ENCODE measurements at regions not wholly inside any gene's neighbourhood (a gene's known extent, or its start where the extent isn't known, plus 50 kb on each side); places are given as distances from the start of the nearest gene placed in this dataset.
A peak's percentile ranks its signal among the peaks of the same experiment; 100 is the strongest.

DNA sequence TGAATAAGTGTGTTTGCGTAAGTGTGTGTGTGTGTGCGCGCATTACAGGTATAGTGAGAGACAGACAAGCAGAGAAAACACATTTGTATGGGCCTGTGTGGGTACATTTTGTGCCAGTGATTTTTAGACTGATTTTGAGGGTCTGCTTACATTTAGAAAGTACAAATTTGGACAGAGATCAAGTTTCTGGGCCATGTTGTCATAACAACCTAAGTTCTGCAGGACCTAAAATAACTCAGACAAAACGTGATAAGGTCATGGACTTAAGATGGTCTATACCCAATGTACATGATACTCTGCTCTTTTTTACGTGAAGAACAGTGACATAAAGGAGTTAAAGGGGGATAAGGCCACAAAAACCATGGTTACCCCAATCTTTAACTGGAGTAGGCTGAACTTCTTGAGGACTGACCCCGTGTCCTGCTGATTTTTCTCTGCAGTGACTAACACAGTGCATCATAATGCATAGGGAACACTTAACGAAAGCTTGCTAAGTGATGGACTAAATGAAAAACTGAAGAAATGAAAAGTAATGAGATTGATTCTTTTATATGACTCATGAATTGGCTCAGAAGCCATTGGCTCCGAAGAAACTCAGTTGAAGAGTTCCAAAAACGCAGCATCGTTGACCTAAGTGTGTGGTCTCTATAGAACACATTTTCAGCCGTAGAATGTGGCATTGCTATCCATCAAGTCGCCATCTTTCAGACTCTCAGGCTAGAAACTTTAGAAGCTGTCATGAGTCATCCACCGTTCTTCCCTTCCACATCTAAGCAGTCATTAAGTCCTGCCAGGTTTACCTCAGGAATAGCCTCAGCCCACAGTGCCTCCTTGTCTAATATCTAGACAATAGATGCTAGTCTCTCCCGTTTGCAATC lies 61.6 kb upstream of the NCOA1 start:
- H3K27ac ChIP-seq (ENCODE audit: low read depth, low read length): no peak overlapping the region
- H3K9me3 ChIP-seq (ENCODE audit: low read length): no peaks in the 10 kb centered on the region
- no peaks in the 10 kb centered on the region for H3K27me3 ChIP-seq (ENCODE audit: insufficient read depth, low read length, poor library complexity, severe bottlenecking)
- no peak overlapping the region for H3K4me3 Mint-ChIP-seq
- no peak overlapping the region for H3K4me3 ChIP-seq (ENCODE audit: low read length)
- peaks cover 0 to 2% of the 10 kb centered on the region in 2 donors for H3K27me3 Mint-ChIP-seq
- no peak for DNase-seq
- no peaks in the 10 kb centered on the region for H3K9me3 Mint-ChIP-seq
- CTCF ChIA-PET: interaction anchor here (1.3 kb wide), 1 partner anchor 398 kb away, joined by 3 read pairs; no protein-coding TSS in a partner anchor
- H3K36me3 ChIP-seq (ENCODE audit: insufficient read depth, low read length): no peaks in the 10 kb centered on the region
- H3K4me1 Mint-ChIP-seq: no peaks in the 10 kb centered on the region
- POLR2A ChIA-PET: no interaction called here
- H3K27ac Mint-ChIP-seq: no peak overlapping the region
- H3K36me3 Mint-ChIP-seq: no peaks in the 10 kb centered on the region
- no peaks in the 10 kb centered on the region for H3K4me1 ChIP-seq (ENCODE audit: insufficient read depth, low read length)

DNA sequence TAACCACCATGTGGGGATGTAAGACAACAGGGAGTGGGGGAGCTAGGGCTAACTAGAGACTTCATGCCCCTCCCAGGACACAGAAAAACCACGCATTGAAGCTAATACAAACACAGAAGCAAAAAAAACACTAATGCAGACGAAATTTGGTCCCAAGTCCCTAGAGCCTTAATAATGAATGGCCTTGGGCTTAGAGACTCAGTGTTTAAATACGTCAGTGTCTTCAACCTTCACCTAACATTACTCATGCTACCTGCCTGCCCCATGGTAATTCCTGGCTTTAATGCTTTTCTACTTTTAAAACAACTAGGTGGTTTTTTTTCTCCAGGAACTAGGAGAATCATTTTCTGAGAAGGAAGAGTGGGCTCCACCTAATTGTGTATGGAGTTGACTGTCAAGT lies 64.1 kb upstream of the ITSN2 start:
- Histone ChIP-seq H3K27me3 (ENCODE audit: insufficient read depth, low read length, poor library complexity, severe bottlenecking) (no peaks in the 10 kb centered on the region), H3K4me3 (ENCODE audit: low read length) (no peak overlapping the region), H3K36me3 (ENCODE audit: insufficient read depth, low read length) (no peaks in the 10 kb centered on the region), H3K27ac (ENCODE audit: low read depth, low read length) (no peak overlapping the region), H3K9me3 (ENCODE audit: low read length) (no peaks in the 10 kb centered on the region), H3K4me1 (ENCODE audit: insufficient read depth, low read length) (no peaks in the 10 kb centered on the region)
- ChIA-PET POLR2A (no interaction called here), CTCF (interaction anchor here (0.6 kb wide), 1 partner anchor 100 kb away, joined by 3 read pairs; no protein-coding TSS in a partner anchor)
- Mint-ChIP-seq H3K36me3 (no peaks in the 10 kb centered on the region), H3K4me3 (no peak overlapping the region), H3K27me3 (peaks cover 0 to 2% of the 10 kb centered on the region in 2 donors), H3K27ac (no peak overlapping the region), H3K9me3 (peaks cover 0 to 6% (median 0%) of the 10 kb centered on the region in 5 donors), H3K4me1 (no peaks in the 10 kb centered on the region)
- DNase-seq: no peak

DNA sequence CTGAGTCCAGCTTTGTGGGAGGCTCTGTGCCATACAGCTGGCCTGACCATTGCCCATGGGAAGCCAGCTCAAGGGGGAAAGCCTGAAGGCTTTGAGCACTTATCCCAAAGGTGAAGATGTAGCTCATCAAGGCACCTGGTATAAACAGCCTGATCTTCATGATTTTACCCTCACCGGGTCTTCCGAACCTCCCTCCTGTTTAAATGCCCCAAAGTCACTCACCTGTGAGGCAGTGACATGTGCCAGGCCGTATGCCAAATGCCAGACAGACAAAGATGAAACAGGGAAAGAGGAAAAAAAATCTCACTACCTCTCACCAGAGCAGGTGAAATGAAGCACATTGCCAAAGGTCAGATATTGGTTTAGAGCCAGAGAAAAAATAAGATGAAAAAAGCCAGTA lies 62.8 kb upstream of the ITSN2 start:
- Mint-ChIP-seq H3K27ac (no peak overlapping the region), H3K27me3 (no peaks in the 10 kb centered on the region), H3K9me3 (peaks cover 0 to 6% (median 0%) of the 10 kb centered on the region in 5 donors), H3K4me1 (no peaks in the 10 kb centered on the region), H3K4me3 (no peak overlapping the region), H3K36me3 (no peaks in the 10 kb centered on the region)
- H3K4me3 ChIP-seq (ENCODE audit: low read length): no peak overlapping the region
- ChIA-PET POLR2A (no interaction called here), CTCF (interaction anchor here (0.6 to 2.3 kb wide), 4 partner anchors 12 to 405 kb away, joined by 3 to 18 read pairs (median 8); no protein-coding TSS in a partner anchor)
- DNase-seq: no peak
- H3K36me3 ChIP-seq (ENCODE audit: insufficient read depth, low read length): no peaks in the 10 kb centered on the region
- H3K27ac ChIP-seq (ENCODE audit: low read depth, low read length): no peak overlapping the region
- no peaks in the 10 kb centered on the region for H3K9me3 ChIP-seq (ENCODE audit: low read length)
- no peaks in the 10 kb centered on the region for H3K27me3 ChIP-seq (ENCODE audit: insufficient read depth, low read length, poor library complexity, severe bottlenecking)
- no peaks in the 10 kb centered on the region for H3K4me1 ChIP-seq (ENCODE audit: insufficient read depth, low read length)

DNA sequence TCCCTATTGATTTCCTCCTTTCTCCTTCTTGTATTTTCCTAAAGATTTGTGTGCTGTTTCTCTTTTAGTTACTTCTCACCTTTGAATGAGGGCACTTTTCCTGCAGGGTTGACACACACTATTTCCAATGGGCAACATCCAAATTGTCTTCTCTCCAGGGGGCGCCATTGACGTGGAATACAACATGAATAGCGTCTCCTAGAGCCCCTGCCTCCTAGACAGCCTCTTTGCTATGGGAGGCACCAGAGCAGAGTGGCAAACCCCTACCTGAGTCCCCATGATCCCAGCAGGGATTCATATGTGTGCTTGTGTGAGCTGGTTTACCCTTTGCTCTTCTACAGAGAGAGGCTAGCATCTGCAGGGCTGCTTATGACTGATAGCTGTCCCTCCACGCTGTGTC lies 61.3 kb upstream of the ITSN2 start:
- POLR2A ChIA-PET: no interaction called here
- H3K9me3 Mint-ChIP-seq: peaks cover 0 to 6% (median 0%) of the 10 kb centered on the region in 5 donors
- H3K36me3 ChIP-seq (ENCODE audit: insufficient read depth, low read length): no peaks in the 10 kb centered on the region
- no peaks in the 10 kb centered on the region for H3K4me1 ChIP-seq (ENCODE audit: insufficient read depth, low read length)
- DNase-seq: peak; percentile 22 to 66 (median 25)
- no peaks in the 10 kb centered on the region for H3K27me3 Mint-ChIP-seq
- H3K36me3 Mint-ChIP-seq: no peaks in the 10 kb centered on the region
- no peak overlapping the region for H3K4me3 ChIP-seq (ENCODE audit: low read length)
- H3K9me3 ChIP-seq (ENCODE audit: low read length): no peaks in the 10 kb centered on the region
- H3K27me3 ChIP-seq (ENCODE audit: insufficient read depth, low read length, poor library complexity, severe bottlenecking): no peaks in the 10 kb centered on the region
- H3K27ac Mint-ChIP-seq: no peak overlapping the region
- H3K27ac ChIP-seq (ENCODE audit: low read depth, low read length): no peak overlapping the region
- CTCF ChIA-PET: interaction anchor here (0.9 to 2.3 kb wide), 5 partner anchors 9 to 406 kb away, joined by 3 to 18 read pairs (median 8); no protein-coding TSS in a partner anchor
- no peaks in the 10 kb centered on the region for H3K4me1 Mint-ChIP-seq
- H3K4me3 Mint-ChIP-seq: no peak overlapping the region

DNA sequence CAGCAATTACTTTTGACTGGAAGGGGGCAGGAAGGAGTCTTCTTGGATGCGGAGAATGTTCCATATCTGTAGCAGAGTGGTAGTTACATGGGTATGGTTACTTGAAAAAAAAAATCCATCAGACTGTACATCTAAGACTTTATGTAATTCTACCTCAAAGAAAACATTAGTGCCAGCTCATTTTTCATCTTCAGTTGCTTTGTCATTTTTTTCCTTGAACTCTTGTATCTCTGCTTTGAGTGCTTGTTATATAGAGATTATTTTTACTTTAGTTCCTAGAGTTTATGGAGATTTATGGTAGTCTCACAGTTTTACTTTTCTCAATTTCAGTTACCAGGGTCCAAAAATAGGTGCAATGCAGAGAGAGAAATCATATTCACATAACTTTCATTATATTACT lies 60.0 kb upstream of the ITSN2 start:
- Histone ChIP-seq H3K27me3 (ENCODE audit: insufficient read depth, low read length, poor library complexity, severe bottlenecking) (no peaks in the 10 kb centered on the region), H3K36me3 (ENCODE audit: insufficient read depth, low read length) (no peaks in the 10 kb centered on the region), H3K27ac (ENCODE audit: low read depth, low read length) (no peak overlapping the region), H3K4me1 (ENCODE audit: insufficient read depth, low read length) (no peaks in the 10 kb centered on the region), H3K4me3 (ENCODE audit: low read length) (no peak overlapping the region), H3K9me3 (ENCODE audit: low read length) (no peaks in the 10 kb centered on the region)
- no peaks in the 10 kb centered on the region for H3K4me1 Mint-ChIP-seq
- H3K27ac Mint-ChIP-seq: no peak overlapping the region
- peaks cover 0 to 6% (median 0%) of the 10 kb centered on the region in 5 donors for H3K9me3 Mint-ChIP-seq
- no peak for DNase-seq
- H3K36me3 Mint-ChIP-seq: no peaks in the 10 kb centered on the region
- POLR2A ChIA-PET: no interaction called here
- CTCF ChIA-PET: interaction anchor here (1.7 kb wide), 1 partner anchor 406 kb away, joined by 5 read pairs; no protein-coding TSS in a partner anchor
- no peak overlapping the region for H3K4me3 Mint-ChIP-seq
- no peaks in the 10 kb centered on the region for H3K27me3 Mint-ChIP-seq

DNA sequence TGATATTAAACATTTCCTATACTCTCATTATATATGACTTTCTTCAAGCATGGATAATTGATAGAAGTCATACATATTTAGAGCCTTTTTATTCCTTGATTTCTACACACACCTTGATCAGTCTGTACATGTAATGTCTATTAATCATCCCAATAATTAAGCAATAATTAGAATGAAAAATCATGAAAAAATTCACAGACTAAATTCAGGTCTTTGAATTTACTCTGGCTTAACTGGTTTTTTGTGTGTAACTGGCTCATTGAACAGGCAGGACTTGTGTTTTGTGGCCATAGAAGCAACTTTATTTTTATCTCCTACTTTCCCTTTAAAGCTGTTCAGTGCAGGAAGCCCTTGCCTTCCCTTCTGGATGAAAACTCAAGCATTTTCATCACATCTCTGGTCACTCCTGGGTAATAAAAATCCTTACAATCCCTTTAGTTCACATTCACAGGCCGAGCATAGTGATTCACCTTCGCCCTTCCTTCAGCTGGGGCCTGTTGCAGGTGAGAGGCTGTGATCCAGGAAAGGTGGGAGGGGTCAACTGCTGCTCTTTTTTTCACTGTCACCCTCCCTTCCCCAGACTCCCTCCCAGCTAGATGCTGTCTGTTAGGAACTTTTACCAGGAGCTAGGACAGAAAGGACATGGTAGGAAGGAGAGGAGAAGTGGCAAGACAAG lies 58.0 kb upstream of the ITSN2 start:
- ChIA-PET POLR2A (no interaction called here), CTCF (interaction anchor here (0.6 to 1.5 kb wide), 2 partner anchors 410 to 428 kb away, joined by 3 to 4 read pairs; no protein-coding TSS in a partner anchor)
- Histone ChIP-seq H3K4me3 (ENCODE audit: low read length) (no peak overlapping the region), H3K36me3 (ENCODE audit: insufficient read depth, low read length) (no peaks in the 10 kb centered on the region), H3K27me3 (ENCODE audit: insufficient read depth, low read length, poor library complexity, severe bottlenecking) (no peaks in the 10 kb centered on the region), H3K9me3 (ENCODE audit: low read length) (no peaks in the 10 kb centered on the region), H3K27ac (ENCODE audit: low read depth, low read length) (no peak overlapping the region), H3K4me1 (ENCODE audit: insufficient read depth, low read length) (no peaks in the 10 kb centered on the region)
- DNase-seq: no peak
- H3K4me1 Mint-ChIP-seq: no peaks in the 10 kb centered on the region
- no peak overlapping the region for H3K27ac Mint-ChIP-seq
- H3K9me3 Mint-ChIP-seq: peaks cover 0 to 6% (median 0%) of the 10 kb centered on the region in 5 donors
- H3K4me3 Mint-ChIP-seq: no peak overlapping the region
- H3K36me3 Mint-ChIP-seq: no peaks in the 10 kb centered on the region
- H3K27me3 Mint-ChIP-seq: no peaks in the 10 kb centered on the region

DNA sequence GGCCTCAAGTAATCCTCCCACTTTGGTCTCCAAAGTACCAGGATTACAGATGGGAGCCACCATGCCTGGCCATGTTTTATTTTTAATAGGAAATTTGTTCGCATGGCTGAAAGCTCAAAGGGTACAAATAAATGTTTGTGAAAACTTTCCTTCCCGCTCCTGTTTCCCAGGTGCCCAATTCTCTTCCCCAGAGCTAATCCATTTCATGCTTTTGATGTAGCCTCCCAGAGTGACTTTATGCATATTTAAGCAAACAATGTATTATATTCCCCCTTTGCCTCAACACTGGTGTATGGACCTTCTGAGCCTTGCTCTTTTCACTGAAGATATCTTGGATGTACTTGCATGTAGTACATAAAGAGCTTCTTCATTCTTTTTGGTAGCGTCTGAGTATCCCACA lies 52.5 kb upstream of the ITSN2 start:
- ChIA-PET CTCF (interaction anchor here (1.3 to 1.7 kb wide), 3 partner anchors 9 to 415 kb away, joined by 4 to 8 read pairs (median 4); no protein-coding TSS in a partner anchor), POLR2A (no interaction called here)
- Mint-ChIP-seq H3K9me3 (no peaks in the 10 kb centered on the region), H3K4me1 (peaks cover 0 to 2% (median 0%) of the 10 kb centered on the region in 3 donors), H3K4me3 (no peak overlapping the region), H3K27ac (no peak overlapping the region), H3K36me3 (no peaks in the 10 kb centered on the region), H3K27me3 (peaks cover 4 to 14% of the 10 kb centered on the region in 2 donors)
- Histone ChIP-seq H3K4me3 (ENCODE audit: low read length) (no peak overlapping the region), H3K27ac (ENCODE audit: low read depth, low read length) (no peak overlapping the region), H3K27me3 (ENCODE audit: insufficient read depth, low read length, poor library complexity, severe bottlenecking) (no peaks in the 10 kb centered on the region), H3K9me3 (ENCODE audit: low read length) (no peaks in the 10 kb centered on the region), H3K36me3 (ENCODE audit: insufficient read depth, low read length) (no peaks in the 10 kb centered on the region), H3K4me1 (ENCODE audit: insufficient read depth, low read length) (no peaks in the 10 kb centered on the region)
- DNase-seq: no peak

Data from CD8-positive, alpha-beta memory T cell (primary cell).